Caco-2 (cell line): ENCODE measurements at regions not wholly inside any gene's neighbourhood (a gene's known extent, or its start where the extent isn't known, plus 50 kb on each side); places are given as distances from the start of the nearest gene placed in this dataset.

Experiments used
- BruUV-seq: library from RNA; stranded (reverse); fragments of 400-500 nt; replicated peaks from 2 replicates; lab custom pipeline; 2021; lab: Mats Ljungman, UMichigan
- CTCF ChIA-PET: fragments of 300-600 bp; sonication (Branson Sonifier 250); formaldehyde crosslinking; loops from one replicate; lab custom pipeline; 2022; ENCODE audit warnings: antibody characterized with exemption; lab: Charles Lee
- POLR2A ChIA-PET: fragments of 300-600 bp; sonication (Branson Sonifier 250); formaldehyde crosslinking; loops from one replicate; lab custom pipeline; 2022; ENCODE audit warnings: antibody characterized with exemption; lab: Charles Lee
- DNase-seq, 2 experiments: peaks; one replicate each; pipeline versions ENCODE4 v3.0.0 to v3.0.0-alpha.2; 2020 to 2022
- H3K27me3 ChIP-seq: replicated peaks from 2 replicates; pipeline ENCODE4 v1.6.0; 2011; ENCODE audit warnings: low read length; ENCODE audit not compliant: control insufficient read depth, insufficient read depth
- H3K36me3 ChIP-seq: 2 replicates; pipeline ENCODE4 v1.5.1; 2011; ENCODE audit warnings: low read length; ENCODE audit not compliant: control insufficient read depth, insufficient read depth
- H3K4me1 ChIP-seq: fragments of 250-450 bp; sonication (Bioruptor Pico); 2 replicates; pipeline ENCODE4 v1.5.1; 2020; ENCODE audit warnings: mild to moderate bottlenecking
- H3K4me3 ChIP-seq: 2 replicates; pipeline ENCODE4 v1.5.1; 2011; ENCODE audit warnings: low read depth, mild to moderate bottlenecking, control low read depth, low read length
- H3K9me3 ChIP-seq: fragments of 250-450 bp; sonication (Bioruptor Pico); 2 replicates; pipeline ENCODE4 v1.5.1; 2020; ENCODE audit warnings: mild to moderate bottlenecking, moderate library complexity
- H3K27ac Mint-ChIP-seq: one replicate; pipeline ENCODE4 v1.8.0; 2022; ENCODE audit warnings: mixed read lengths; ENCODE audit not compliant: unreplicated experiment
- H3K27me3 Mint-ChIP-seq: one replicate; pipeline ENCODE4 v1.8.0; 2022; ENCODE audit warnings: mixed read lengths; ENCODE audit not compliant: insufficient read depth, unreplicated experiment
- H3K36me3 Mint-ChIP-seq: one replicate; pipeline ENCODE4 v1.8.0; 2022; ENCODE audit warnings: mild to moderate bottlenecking, mixed read lengths; ENCODE audit not compliant: insufficient read depth, unreplicated experiment
- H3K4me1 Mint-ChIP-seq: one replicate; pipeline ENCODE4 v1.8.0; 2022; ENCODE audit warnings: low read depth, mixed read lengths; ENCODE audit not compliant: unreplicated experiment
- H3K4me3 Mint-ChIP-seq: one replicate; pipeline ENCODE4 v1.8.0; 2022; ENCODE audit warnings: mild to moderate bottlenecking, moderate library complexity, mixed read lengths; ENCODE audit not compliant: unreplicated experiment
- H3K9me3 Mint-ChIP-seq: one replicate; pipeline ENCODE4 v1.8.0; 2022; ENCODE audit warnings: mixed read lengths; ENCODE audit not compliant: unreplicated experiment
- CTCF ChIP-seq, 2 experiments: fragments of 200-600 bp in 1 of 2; IDR thresholded peaks; 1 replicate in 1 of 2; 2 replicates in 1 of 2; pipeline versions ENCODE4 v1.5.1 to v1.8.0; 2011 to 2022; ENCODE audit warnings: antibody characterized with exemption in 1 of 2, control low read depth in 1 of 2, inconsistent platforms in 1 of 2, low read depth in 1 of 2, low read length in 1 of 2, mild to moderate bottlenecking in 1 of 2, moderate library complexity in 1 of 2; ENCODE audit not compliant: insufficient read depth in 1 of 2, severe bottlenecking in 1 of 2, unreplicated experiment in 1 of 2
- intact Hi-C: fragments of 100-400 bp; cut with micrococcal nuclease; formaldehyde crosslinking; loops from one replicate; pipeline ENCODE4 v1.10.0; 2022; ENCODE audit not compliant: unreplicated experiment

GRCh38 chr6:165806126-165806810 lies 143.2 kb upstream of the PDE10A start:
- Mint-ChIP-seq H3K27ac (no peak overlapping the region), H3K36me3 (no peaks in the 10 kb centered on the region), H3K27me3 (peaks cover 7% of the 10 kb centered on the region), H3K4me3 (no peak overlapping the region), H3K9me3 (no peaks in the 10 kb centered on the region), H3K4me1 (no peaks in the 10 kb centered on the region)
- TF ChIP-seq CTCF (IDR thresholded peaks at IDR 0.05; ENCODE audit: insufficient read depth in 1 of 2, low read depth in 1 of 2, low read length in 1 of 2, severe bottlenecking in 1 of 2, unreplicated experiment in 1 of 2): no peak
- no peaks in the 10 kb centered on the region for H3K4me1 ChIP-seq
- H3K4me3 ChIP-seq: no peak overlapping the region
- intact Hi-C loops: no loop called here
- DNase-seq: no peak
- H3K36me3 ChIP-seq: no peaks in the 10 kb centered on the region
- BruUV-seq: no TSS peak
- ChIA-PET POLR2A (no interaction called here), CTCF (no interaction called here)
- H3K27me3 ChIP-seq: no peaks in the 10 kb centered on the region
- no peaks in the 10 kb centered on the region for H3K9me3 ChIP-seq

- CTCF ChIA-PET: no interaction called here
- Mint-ChIP-seq H3K27me3 (peaks cover 5% of the 10 kb centered on the region), H3K27ac (no peak overlapping the region), H3K9me3 (no peaks in the 10 kb centered on the region), H3K4me3 (no peak overlapping the region), H3K4me1 (no peaks in the 10 kb centered on the region), H3K36me3 (no peaks in the 10 kb centered on the region)
- Histone ChIP-seq H3K36me3 (no peaks in the 10 kb centered on the region), H3K9me3 (no peaks in the 10 kb centered on the region), H3K27me3 (no peaks in the 10 kb centered on the region), H3K4me3 (no peak overlapping the region), H3K4me1 (no peaks in the 10 kb centered on the region)
- intact Hi-C loops: no loop called here
- no peak for DNase-seq
- POLR2A ChIA-PET: no interaction called here
- no TSS peak for BruUV-seq
- TF ChIP-seq CTCF (IDR thresholded peaks at IDR 0.05; ENCODE audit: insufficient read depth in 1 of 2, low read depth in 1 of 2, low read length in 1 of 2, severe bottlenecking in 1 of 2, unreplicated experiment in 1 of 2): no peak
Observed at GRCh38 chr6:165805636-165806035, 142.6 kb upstream of the PDE10A start.

GRCh38 chr6:165805067-165805555 lies 142.1 kb upstream of the PDE10A start:
- Histone ChIP-seq H3K4me3 (no peak overlapping the region), H3K4me1 (no peaks in the 10 kb centered on the region), H3K9me3 (no peaks in the 10 kb centered on the region), H3K36me3 (no peaks in the 10 kb centered on the region), H3K27me3 (no peaks in the 10 kb centered on the region)
- TF ChIP-seq CTCF (IDR thresholded peaks at IDR 0.05; ENCODE audit: insufficient read depth in 1 of 2, low read depth in 1 of 2, low read length in 1 of 2, severe bottlenecking in 1 of 2, unreplicated experiment in 1 of 2): no peak
- Mint-ChIP-seq H3K27ac (no peak overlapping the region), H3K27me3 (peaks cover 5% of the 10 kb centered on the region), H3K4me3 (no peak overlapping the region), H3K9me3 (no peaks in the 10 kb centered on the region), H3K36me3 (no peaks in the 10 kb centered on the region), H3K4me1 (no peaks in the 10 kb centered on the region)
- ChIA-PET CTCF (no interaction called here), POLR2A (no interaction called here)
- intact Hi-C loops: no loop called here
- no peak for DNase-seq
- BruUV-seq: no TSS peak
